OCI-LY3 (cell line): ENCODE measurements at regions not wholly inside any gene's neighbourhood (a gene's known extent, or its start where the extent isn't known, plus 50 kb on each side); places are given as distances from the start of the nearest gene placed in this dataset.

Experiments
- H2AFZ ChIP-seq: fragments of 200-600, 300-600 bp; shearing (Covaris generic); 2 replicates; pipeline ENCODE4 v1.6.0; 2014; ENCODE audit warnings: antibody characterized with exemption, low read depth, low read length
- H3K27ac ChIP-seq: fragments of 200-600, 300-600 bp; sonication (generic); 2 replicates; pipeline ENCODE4 v1.5.1; 2014; ENCODE audit warnings: mild to moderate bottlenecking, low read length, moderate library complexity, mixed read lengths
- H3K27me3 ChIP-seq: fragments of 200-600, 300-600 bp; sonication (generic); 2 replicates; pipeline ENCODE4 v1.6.1; 2014; ENCODE audit warnings: low read depth, low read length, mixed read lengths
- H3K36me3 ChIP-seq: fragments of 200-600, 300-600 bp; sonication (generic); replicated peaks from 2 replicates; pipeline ENCODE3; 2014; ENCODE audit warnings: low read depth, low read length, mixed read lengths
- H3K4me1 ChIP-seq: fragments of 300-600, 200-600 bp; sonication (generic); 2 replicates; pipeline ENCODE4 v1.6.1; 2014; ENCODE audit warnings: low read length, mixed read lengths
- H3K4me2 ChIP-seq: fragments of 200-600, 300-600 bp; sonication (generic); 2 replicates; pipeline ENCODE4 v1.6.1; 2014; ENCODE audit warnings: low read length, mixed read lengths
- H3K4me3 ChIP-seq: fragments of 300-600, 200-600 bp; sonication (generic); 2 replicates; pipeline ENCODE4 v1.5.1; 2014; ENCODE audit warnings: antibody characterized with exemption, mild to moderate bottlenecking, low read length, moderate library complexity
- H3K79me2 ChIP-seq: fragments of 300-600, 200-600 bp; shearing (Covaris generic); 2 replicates; pipeline ENCODE4 v1.6.1; 2014; ENCODE audit warnings: mild to moderate bottlenecking, low read length, mixed read lengths
- H3K9ac ChIP-seq: fragments of 300-600, 200-600 bp; shearing (Covaris generic); 2 replicates; pipeline ENCODE4 v1.6.0; 2014; ENCODE audit warnings: mild to moderate bottlenecking, low read length, moderate library complexity
- H3K9me3 ChIP-seq: fragments of 200-600, 300-600 bp; shearing (Covaris generic); 2 replicates; pipeline ENCODE4 v1.6.1; 2014; ENCODE audit warnings: low read length, mixed read lengths; ENCODE audit not compliant: insufficient read depth
- H4K20me1 ChIP-seq: fragments of 200-600, 300-600 bp; sonication (generic); 2 replicates; pipeline ENCODE4 v1.6.1; 2016; ENCODE audit warnings: low read length, mixed read lengths; ENCODE audit not compliant: insufficient read depth
- EZH2phosphoT487 ChIP-seq: fragments of 200-600 bp; shearing (Covaris generic); IDR thresholded peaks from 2 replicates; pipeline ENCODE4 v1.6.1; 2018; ENCODE audit warnings: antibody characterized with exemption, mixed run types, low read depth
- TF ChIP-seq, protein P1 (sequence below): fragments of 200-600, 300-600 bp; sonication (generic); IDR thresholded peaks from 2 replicates; pipeline ENCODE4 v1.5.1; 2014; ENCODE audit warnings: antibody characterized with exemption, low read length, low read depth

DNA sequence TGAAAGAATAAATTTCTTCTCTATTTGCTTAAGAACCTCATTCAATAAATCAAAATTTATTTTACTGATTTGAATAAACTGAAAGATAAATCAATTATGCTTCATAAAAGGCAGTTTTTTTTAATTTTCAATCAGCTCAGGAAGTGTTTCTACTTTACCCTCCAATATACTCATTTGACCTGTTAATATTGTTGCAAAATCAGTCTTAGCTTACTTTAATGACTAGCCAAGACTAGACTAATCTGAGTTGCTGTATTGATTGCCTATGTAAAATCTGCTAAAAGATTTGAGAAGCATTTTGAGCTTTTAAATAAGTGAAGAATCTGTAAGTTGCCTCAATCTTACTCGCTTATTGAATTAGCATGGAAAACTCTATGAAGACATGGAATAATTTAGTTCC lies 179.1 kb upstream of the LYPLAL1 start:
- H4K20me1 ChIP-seq: no peaks in the 10 kb centered on the region
- H3K4me2 ChIP-seq: no peak overlapping the region
- H3K9ac ChIP-seq: no peak overlapping the region
- no peaks in the 10 kb centered on the region for H3K79me2 ChIP-seq
- H3K4me1 ChIP-seq: no peaks in the 10 kb centered on the region
- H3K27me3 ChIP-seq: no peaks in the 10 kb centered on the region
- no peaks in the 10 kb centered on the region for H3K36me3 ChIP-seq
- TF ChIP-seq, protein P1, sequence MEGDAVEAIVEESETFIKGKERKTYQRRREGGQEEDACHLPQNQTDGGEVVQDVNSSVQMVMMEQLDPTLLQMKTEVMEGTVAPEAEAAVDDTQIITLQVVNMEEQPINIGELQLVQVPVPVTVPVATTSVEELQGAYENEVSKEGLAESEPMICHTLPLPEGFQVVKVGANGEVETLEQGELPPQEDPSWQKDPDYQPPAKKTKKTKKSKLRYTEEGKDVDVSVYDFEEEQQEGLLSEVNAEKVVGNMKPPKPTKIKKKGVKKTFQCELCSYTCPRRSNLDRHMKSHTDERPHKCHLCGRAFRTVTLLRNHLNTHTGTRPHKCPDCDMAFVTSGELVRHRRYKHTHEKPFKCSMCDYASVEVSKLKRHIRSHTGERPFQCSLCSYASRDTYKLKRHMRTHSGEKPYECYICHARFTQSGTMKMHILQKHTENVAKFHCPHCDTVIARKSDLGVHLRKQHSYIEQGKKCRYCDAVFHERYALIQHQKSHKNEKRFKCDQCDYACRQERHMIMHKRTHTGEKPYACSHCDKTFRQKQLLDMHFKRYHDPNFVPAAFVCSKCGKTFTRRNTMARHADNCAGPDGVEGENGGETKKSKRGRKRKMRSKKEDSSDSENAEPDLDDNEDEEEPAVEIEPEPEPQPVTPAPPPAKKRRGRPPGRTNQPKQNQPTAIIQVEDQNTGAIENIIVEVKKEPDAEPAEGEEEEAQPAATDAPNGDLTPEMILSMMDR: no peak
- no peaks in the 10 kb centered on the region for H3K9me3 ChIP-seq
- H2AFZ ChIP-seq: no peak overlapping the region
- no peak overlapping the region for H3K4me3 ChIP-seq
- H3K27ac ChIP-seq: no peak overlapping the region

DNA sequence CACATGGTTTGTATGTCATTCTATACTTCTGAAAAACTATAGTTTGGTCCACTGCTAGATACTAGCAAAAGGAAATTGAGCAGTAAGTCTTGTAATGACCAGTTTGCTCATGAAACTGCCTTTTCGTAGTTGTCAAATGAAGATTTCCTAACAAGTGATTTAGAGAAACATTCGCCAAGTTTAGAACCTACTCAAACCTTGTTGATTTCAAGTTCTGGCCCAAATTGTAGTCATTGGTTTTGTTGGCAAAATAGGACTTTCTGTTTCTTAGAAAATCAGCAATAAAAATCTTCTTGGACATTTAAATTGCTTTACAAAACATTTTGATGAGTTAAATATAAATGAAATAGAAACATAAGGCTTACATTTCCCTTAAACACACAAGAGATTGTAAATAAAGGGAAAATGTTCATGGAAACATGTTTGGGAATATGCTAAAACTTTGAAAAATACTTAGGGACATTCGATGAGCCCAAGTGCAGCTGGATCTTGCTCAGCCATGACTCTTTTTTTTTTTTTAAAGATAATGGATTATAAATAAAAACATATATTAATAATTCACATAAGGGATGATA lies 178.5 kb upstream of the LYPLAL1 start:
- H3K36me3 ChIP-seq: no peaks in the 10 kb centered on the region
- H3K27ac ChIP-seq: no peak overlapping the region
- H3K9ac ChIP-seq: no peak overlapping the region
- TF ChIP-seq EZH2phosphoT487: no peak
- TF ChIP-seq, protein P1: no peak
- no peaks in the 10 kb centered on the region for H4K20me1 ChIP-seq
- no peaks in the 10 kb centered on the region for H3K4me1 ChIP-seq
- H2AFZ ChIP-seq: no peak overlapping the region
- H3K9me3 ChIP-seq: no peaks in the 10 kb centered on the region
- no peaks in the 10 kb centered on the region for H3K27me3 ChIP-seq
- H3K79me2 ChIP-seq: no peaks in the 10 kb centered on the region
- no peak overlapping the region for H3K4me2 ChIP-seq
- H3K4me3 ChIP-seq: no peak overlapping the region

DNA sequence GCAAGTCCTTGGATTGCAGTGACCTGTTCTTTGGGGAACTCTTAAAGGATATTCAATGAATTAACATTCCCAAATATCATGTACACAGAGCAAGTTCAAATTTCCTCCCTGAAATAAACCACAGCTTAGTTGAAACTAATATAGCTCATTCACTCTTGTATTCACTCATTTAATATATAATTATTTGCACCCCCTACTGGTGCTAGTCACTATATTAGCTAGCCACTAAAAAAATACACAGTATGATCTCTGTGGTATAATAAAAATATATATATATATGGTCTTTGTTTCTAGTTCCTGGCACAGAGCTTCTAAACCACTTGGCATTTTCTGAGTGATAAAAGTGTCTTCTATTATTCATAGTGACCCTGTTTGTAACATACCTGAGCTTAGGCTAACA lies 177.3 kb upstream of the LYPLAL1 start:
- Histone ChIP-seq H3K79me2 (no peaks in the 10 kb centered on the region), H3K4me2 (no peak overlapping the region), H3K27ac (no peak overlapping the region), H3K9me3 (no peaks in the 10 kb centered on the region), H3K36me3 (no peaks in the 10 kb centered on the region), H2AFZ (no peak overlapping the region), H3K4me3 (no peak overlapping the region), H3K27me3 (no peaks in the 10 kb centered on the region), H4K20me1 (no peaks in the 10 kb centered on the region), H3K9ac (no peak overlapping the region), H3K4me1 (no peaks in the 10 kb centered on the region)
- TF ChIP-seq EZH2phosphoT487: no peak
- TF ChIP-seq, protein P1: no peak

DNA sequence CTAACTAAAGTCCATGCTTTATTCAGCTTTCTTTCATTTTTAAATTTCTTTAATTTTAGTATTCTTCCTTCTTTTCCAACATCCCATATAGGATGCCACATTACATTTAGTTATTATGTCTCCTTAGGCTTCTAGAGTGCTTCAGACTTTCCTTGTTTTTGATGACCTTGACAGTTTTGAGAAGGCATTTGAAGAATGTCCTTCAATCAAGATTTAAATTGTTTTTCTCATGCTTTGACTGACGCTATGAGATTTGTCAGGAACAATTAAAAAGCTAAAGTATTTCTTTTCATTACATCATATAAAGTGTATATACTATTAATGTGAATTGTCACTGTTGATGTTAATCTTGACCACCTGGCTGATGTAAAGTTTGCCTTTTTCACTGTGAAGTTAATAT lies 173.7 kb upstream of the LYPLAL1 start:
- H3K4me3 ChIP-seq: no peak overlapping the region
- no peak overlapping the region for H3K27ac ChIP-seq
- H3K9ac ChIP-seq: no peak overlapping the region
- no peak overlapping the region for H2AFZ ChIP-seq
- no peak for TF ChIP-seq EZH2phosphoT487
- TF ChIP-seq, protein P1: no peak
- no peaks in the 10 kb centered on the region for H3K27me3 ChIP-seq
- H3K79me2 ChIP-seq: no peaks in the 10 kb centered on the region
- H3K4me1 ChIP-seq: no peaks in the 10 kb centered on the region
- no peak overlapping the region for H3K4me2 ChIP-seq
- H4K20me1 ChIP-seq: no peaks in the 10 kb centered on the region
- no peaks in the 10 kb centered on the region for H3K36me3 ChIP-seq
- H3K9me3 ChIP-seq: no peaks in the 10 kb centered on the region
